Panc1 (cell line): ENCODE measurements at regions not wholly inside any gene's neighbourhood (a gene's known extent, or its start where the extent isn't known, plus 50 kb on each side); places are given as distances from the start of the nearest gene placed in this dataset.
A peak's percentile ranks its signal among the peaks of the same experiment; 100 is the strongest.

Experiments used
- POLR2AphosphoS5 ChIP-seq: IDR thresholded peaks from 2 replicates; pipeline ENCODE4 v1.6.1; 2012; ENCODE audit warnings: mild to moderate bottlenecking, low read depth, low read length, moderate library complexity
- SIN3A ChIP-seq: IDR thresholded peaks from 2 replicates; pipeline ENCODE4 v1.6.1; 2012; ENCODE audit warnings: low read depth, mild to moderate bottlenecking, low read length, moderate library complexity, borderline replicate concordance; ENCODE audit not compliant: insufficient read depth
- TF ChIP-seq, protein P1 (sequence below): fragments of 450-650 bp; IDR thresholded peaks from 2 replicates; pipeline ENCODE4 v1.5.1; 2017; ENCODE audit warnings: mild to moderate bottlenecking

- TF ChIP-seq, protein P1, sequence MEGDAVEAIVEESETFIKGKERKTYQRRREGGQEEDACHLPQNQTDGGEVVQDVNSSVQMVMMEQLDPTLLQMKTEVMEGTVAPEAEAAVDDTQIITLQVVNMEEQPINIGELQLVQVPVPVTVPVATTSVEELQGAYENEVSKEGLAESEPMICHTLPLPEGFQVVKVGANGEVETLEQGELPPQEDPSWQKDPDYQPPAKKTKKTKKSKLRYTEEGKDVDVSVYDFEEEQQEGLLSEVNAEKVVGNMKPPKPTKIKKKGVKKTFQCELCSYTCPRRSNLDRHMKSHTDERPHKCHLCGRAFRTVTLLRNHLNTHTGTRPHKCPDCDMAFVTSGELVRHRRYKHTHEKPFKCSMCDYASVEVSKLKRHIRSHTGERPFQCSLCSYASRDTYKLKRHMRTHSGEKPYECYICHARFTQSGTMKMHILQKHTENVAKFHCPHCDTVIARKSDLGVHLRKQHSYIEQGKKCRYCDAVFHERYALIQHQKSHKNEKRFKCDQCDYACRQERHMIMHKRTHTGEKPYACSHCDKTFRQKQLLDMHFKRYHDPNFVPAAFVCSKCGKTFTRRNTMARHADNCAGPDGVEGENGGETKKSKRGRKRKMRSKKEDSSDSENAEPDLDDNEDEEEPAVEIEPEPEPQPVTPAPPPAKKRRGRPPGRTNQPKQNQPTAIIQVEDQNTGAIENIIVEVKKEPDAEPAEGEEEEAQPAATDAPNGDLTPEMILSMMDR = peak; percentile 32
- no peak for TF ChIP-seq SIN3A
- no peak for TF ChIP-seq POLR2AphosphoS5
These were observed 248.1 kb upstream of the OPRM1 start for GRCh38 chr6:153790876-153791473.
